RPMI8226 (cell line): ENCODE measurements at regions not wholly inside any gene's neighbourhood (a gene's known extent, or its start where the extent isn't known, plus 50 kb on each side); places are given as distances from the start of the nearest gene placed in this dataset.

Source experiments
- DNase-seq: peaks from one replicate; pipeline ENCODE4 v3.0.0-alpha.2; 2015

- peak; percentile 26 for DNase-seq
These were observed 787.2 kb downstream of the TDRD15 start for GRCh38 chr2:21910832-21911507.

DNA sequence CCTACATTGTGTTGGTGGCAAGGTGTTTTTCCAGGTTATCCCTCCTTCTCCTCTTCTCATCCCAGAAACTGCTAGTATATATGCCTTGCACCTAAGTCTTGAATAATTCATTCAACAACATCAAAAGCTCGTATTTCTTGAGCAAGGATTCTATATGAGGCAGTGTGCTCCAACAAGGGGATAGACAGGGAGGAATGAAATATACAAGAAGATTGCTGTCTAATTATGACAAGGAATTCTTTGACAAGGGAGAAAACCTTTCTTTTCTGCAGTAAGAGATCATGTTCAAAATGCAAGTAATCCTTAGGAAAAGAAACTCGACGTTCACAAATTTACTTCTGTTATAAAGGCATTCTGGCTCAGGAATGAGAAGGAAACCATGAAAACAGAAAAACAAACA lies 788.6 kb downstream of the TDRD15 start:
- DNase-seq, result no peak

- no peak for DNase-seq
These were observed 791.4 kb downstream of the TDRD15 start for GRCh38 chr2:21915201-21915600.

- no peak for DNase-seq
These were observed 793.3 kb downstream of the TDRD15 start for GRCh38 chr2:21916934-21917522.

DNA sequence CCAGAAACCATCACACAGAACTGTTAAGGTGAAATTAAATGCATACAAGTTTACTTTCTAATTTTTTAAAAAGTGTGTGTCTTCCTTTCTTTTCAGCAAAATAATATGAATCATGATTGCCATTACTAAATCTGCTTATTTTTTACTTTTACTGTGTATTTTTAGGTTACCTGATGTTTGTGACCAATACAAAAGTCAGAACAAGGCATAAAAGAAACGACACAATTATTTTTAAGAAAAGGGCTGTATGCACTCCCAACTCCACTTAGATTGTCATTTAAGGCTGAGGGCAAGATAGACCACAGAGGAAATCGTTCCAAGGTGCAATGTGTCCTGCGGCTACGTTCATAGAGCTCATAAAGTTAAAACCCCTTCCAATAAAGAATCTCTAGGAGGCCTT lies 797.0 kb downstream of the TDRD15 start:
- DNase-seq, result no peak

DNA sequence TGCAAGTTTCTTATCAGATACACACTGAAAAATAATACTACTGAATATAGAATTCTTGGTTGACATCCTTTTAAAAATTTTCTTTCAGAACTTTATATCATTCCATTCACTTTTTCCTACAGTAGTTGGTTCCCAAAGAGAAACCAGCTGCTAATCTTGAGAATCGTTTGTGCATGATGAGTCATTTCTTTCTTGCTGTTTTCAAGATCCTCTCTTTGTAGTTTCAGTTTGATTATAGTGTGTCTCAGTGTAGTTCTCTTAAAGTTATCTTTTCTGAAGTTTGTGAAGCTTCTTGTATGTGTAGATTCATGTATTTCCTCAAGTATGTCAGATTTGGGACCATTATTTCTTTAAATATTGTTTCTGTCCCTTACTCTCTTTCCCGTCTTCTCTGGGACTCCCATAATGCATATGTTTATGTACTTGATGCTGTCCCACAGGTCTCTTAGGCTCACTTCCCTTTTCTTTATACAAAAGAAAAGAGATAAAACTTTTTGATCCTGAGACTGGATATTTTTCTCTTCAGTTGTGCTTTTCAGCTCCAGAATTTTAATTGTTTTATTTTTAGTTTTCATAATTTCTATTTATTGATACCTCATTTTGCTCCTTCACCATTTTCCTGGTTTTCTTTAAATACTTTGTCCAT lies 801.0 kb downstream of the TDRD15 start:
- DNase-seq, result no peak

DNA sequence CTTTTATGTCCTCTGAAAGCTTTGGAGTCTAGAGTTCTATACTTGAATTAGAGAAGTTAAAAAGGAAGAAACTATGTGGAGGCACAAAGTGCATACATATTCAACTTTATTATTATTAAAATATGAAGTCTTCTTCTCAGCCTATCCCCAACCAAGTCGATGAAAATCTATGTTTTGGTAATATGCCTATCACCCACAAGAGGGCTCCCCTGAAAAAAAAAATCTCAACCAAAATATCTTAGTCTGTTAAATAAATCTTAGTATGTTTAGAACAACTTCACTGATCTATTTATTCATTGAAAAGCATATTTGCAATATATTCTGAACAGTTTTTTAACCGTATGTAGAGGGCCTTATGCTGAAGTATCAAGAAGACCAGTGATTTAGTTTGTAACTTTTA lies 804.5 kb downstream of the TDRD15 start:
- DNase-seq, result no peak

- no peak for DNase-seq
These were observed 806.5 kb downstream of the TDRD15 start for GRCh38 chr2:21930226-21930625.

GRCh38 chr2:21939967-21940366 lies 816.2 kb downstream of the TDRD15 start:
- no peak for DNase-seq

- DNase-seq, result no peak
These were observed 820.8 kb downstream of the TDRD15 start for GRCh38 chr2:21944536-21944935.

GRCh38 chr2:21945658-21946057 lies 821.9 kb downstream of the TDRD15 start:
- no peak for DNase-seq

- no peak for DNase-seq
These were observed 823.3 kb downstream of the TDRD15 start for GRCh38 chr2:21947046-21947445.

DNA sequence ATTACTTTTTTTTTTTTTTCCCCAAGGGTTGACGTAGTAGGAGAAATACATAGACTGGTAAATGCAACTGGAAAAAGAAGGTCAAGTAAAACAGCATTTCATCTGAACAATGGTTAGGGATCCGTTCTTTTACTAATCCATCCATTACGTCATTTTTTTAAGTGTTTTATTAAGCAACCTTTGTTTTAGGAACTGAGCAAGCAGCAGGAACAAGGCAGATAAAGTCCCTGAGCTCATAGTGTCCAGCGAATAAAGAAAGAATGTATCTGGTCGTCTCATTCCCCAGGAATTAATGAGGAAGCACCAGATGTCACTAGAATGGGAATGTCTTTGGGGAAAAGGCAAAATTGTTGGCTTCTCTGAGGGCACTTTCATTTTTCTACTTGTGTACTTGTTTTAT lies 842.4 kb downstream of the TDRD15 start:
- DNase-seq, result no peak

- no peak for DNase-seq
These were observed 847.2 kb downstream of the TDRD15 start for GRCh38 chr2:21970971-21971370.

- no peak for DNase-seq
These were observed 848.8 kb downstream of the TDRD15 start for GRCh38 chr2:21972586-21972985.

DNA sequence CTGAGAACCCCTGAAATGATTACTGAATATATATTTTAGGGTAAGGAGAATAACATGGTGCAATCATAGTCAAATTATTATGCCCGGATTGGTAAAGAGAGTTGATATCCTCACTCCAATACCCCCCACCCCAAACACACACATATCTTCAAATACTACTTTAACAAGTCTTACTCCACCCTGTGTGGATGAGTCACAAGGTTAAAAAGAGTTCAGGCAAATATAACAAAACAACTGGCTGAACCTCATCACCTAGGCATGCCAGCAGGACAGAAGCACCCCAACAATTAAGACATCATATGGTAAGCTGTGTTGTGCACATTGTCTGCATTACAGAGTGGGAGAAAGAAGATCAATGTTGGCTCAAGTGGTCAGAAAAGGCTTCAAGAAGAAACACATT lies 857.4 kb downstream of the TDRD15 start:
- DNase-seq, result no peak

DNA sequence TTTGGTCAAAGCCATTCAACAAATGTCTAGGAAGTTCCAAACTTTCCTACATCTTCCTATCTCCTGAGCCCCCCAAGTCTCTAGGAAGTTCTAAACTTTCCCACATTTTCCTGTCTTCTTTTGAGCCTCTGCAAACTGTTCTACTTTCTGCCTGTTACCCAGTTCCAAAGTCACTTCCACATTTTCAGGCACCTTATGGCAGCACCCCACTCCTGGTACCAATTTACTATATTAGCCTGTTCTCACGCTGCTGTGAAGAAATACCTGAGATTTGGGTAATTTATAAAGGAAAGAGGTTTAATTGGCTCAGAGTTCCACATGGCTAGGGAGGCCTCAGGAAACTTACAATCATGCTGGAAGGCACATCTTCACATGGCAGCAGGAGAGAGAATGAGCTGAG lies 869.2 kb downstream of the TDRD15 start:
- DNase-seq, result no peak

- no peak for DNase-seq
These were observed 872.6 kb downstream of the TDRD15 start for GRCh38 chr2:21996339-21996738.

DNA sequence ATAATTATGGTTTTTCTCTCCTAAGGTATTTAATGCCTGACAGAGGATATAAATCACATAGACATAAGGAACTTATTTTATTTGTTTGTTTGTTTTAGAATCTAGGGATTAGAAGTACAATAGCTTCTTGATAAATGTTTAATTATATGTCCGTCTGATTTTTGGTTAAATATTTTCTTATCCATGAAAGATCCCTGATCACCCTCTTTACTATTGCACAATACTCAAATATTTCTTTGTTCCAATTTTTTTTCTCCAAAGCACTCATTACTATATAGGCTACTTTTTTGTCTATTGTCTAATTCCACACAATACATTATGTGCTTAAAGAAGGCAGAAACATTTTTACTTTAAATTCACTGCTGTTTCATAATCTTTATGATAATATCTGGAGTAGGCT lies 875.8 kb downstream of the TDRD15 start:
- DNase-seq, result no peak

DNA sequence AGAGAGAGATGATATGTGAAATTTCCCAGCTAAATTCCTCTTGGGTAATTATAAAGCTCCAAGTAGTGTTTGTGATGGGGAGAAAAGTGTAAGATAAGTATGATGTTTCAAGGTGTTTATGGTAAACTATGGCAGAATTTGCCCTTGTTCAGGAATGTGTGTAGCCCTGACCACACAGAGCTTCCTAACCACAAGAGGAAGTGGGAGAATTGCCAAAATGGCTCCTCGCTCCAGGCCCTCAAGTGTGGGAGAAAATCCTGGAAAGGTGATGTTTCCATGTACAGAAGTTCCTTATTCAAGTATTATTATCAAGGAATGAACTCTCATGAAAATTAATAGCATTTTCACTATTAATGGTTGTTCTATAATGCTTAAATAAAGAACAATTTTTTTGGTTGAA lies 878.3 kb downstream of the TDRD15 start:
- no peak for DNase-seq

DNA sequence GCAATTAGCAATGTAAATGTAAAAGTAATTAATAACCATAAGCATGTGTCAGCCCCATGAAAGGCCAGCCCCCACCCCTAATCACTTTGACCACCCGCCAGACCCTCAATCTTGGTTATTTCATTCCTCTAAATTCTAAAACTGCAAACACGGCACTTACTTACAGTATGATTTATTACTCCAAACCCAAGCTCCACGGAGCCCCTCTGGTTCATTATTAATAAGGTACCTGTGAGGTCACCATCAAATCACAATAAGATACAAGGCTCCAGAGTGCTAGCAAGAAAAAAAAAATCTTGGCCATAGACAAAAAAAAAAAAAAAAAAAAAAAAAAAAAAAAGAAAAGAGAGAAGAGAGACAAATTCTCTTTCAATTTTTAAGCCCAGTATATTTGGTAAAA lies 879.5 kb downstream of the TDRD15 start:
- DNase-seq, result no peak

DNA sequence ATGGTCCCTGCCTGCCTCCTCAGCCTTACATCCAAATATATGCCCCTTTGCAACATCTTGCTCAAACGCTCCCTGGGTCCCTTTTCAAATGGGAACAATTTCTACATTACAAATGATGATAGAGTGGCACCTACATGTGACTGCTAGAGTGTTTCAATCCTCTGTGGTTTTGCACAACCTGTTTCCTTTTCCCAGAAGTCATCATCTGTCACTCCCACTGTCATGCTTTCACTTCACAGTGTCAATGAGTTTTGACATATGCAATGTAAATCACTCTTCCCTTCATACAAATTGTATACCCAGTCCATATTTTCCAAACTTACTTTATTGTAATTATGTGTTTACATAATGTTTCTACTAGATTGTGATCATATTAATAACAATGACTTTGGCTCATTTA lies 887.3 kb downstream of the TDRD15 start:
- no peak for DNase-seq

GRCh38 chr2:22020091-22020742 lies 896.4 kb downstream of the TDRD15 start:
- no peak for DNase-seq

GRCh38 chr2:22027345-22028005 lies 903.7 kb downstream of the TDRD15 start:
- no peak for DNase-seq
